OCI-LY1 (cell line): ENCODE measurements at regions not wholly inside any gene's neighbourhood (a gene's known extent, or its start where the extent isn't known, plus 50 kb on each side); places are given as distances from the start of the nearest gene placed in this dataset.

ENCODE experiments used
- H2AFZ ChIP-seq: fragments of 200-600 bp; sonication (generic), shearing (Covaris generic); 2 replicates; pipeline ENCODE4 v1.6.0; 2014; ENCODE audit warnings: antibody characterized with exemption, mild to moderate bottlenecking, low read length
- H3F3A ChIP-seq: fragments of 200-600 bp; sonication (generic), shearing (Covaris generic); 2 replicates; pipeline ENCODE4 v1.6.0; 2014; ENCODE audit warnings: mild to moderate bottlenecking, antibody characterized with exemption, low read length, moderate library complexity; ENCODE audit not compliant: insufficient read depth
- H3K27ac ChIP-seq: fragments of 200-600 bp; sonication (generic); 2 replicates; pipeline ENCODE4 v1.5.1; 2014; ENCODE audit warnings: low read length, mixed run types, mild to moderate bottlenecking, low read depth; ENCODE audit not compliant: poor library complexity, severe bottlenecking
- H3K27me3 ChIP-seq: fragments of 200-600 bp; sonication (generic); 2 replicates; pipeline ENCODE4 v1.6.0; 2014; ENCODE audit warnings: antibody characterized with exemption, mild to moderate bottlenecking, low read length, moderate library complexity; ENCODE audit not compliant: insufficient read depth
- H3K36me3 ChIP-seq: fragments of 200-600 bp; sonication (generic); 2 replicates; pipeline ENCODE4 v1.6.1; 2014; ENCODE audit warnings: mild to moderate bottlenecking, antibody characterized with exemption, low read length, moderate library complexity, mixed read lengths; ENCODE audit not compliant: insufficient read depth
- H3K4me1 ChIP-seq: fragments of 200-600 bp; sonication (generic); 2 replicates; pipeline ENCODE4 v1.5.1; 2014; ENCODE audit warnings: mild to moderate bottlenecking, low read length, moderate library complexity; ENCODE audit not compliant: insufficient read depth, severe bottlenecking
- H3K4me2 ChIP-seq: fragments of 200-600 bp; sonication (generic), shearing (Covaris generic); 2 replicates; pipeline ENCODE4 v1.6.1; 2014; ENCODE audit warnings: low read length
- H3K4me3 ChIP-seq: fragments of 200-600 bp; sonication (generic); 2 replicates; pipeline ENCODE4 v1.5.1; 2014; ENCODE audit warnings: low read length, low read depth, mild to moderate bottlenecking, mixed read lengths; ENCODE audit not compliant: poor library complexity, severe bottlenecking
- H3K79me2 ChIP-seq: fragments of 200-600 bp; shearing (Covaris generic); 2 replicates; pipeline ENCODE4 v1.6.1; 2016; ENCODE audit warnings: mixed run types, low read length, mixed read lengths; ENCODE audit not compliant: insufficient read depth
- H3K9ac ChIP-seq: fragments of 200-600 bp; sonication (generic), shearing (Covaris generic); 2 replicates; pipeline ENCODE4 v1.6.1; 2014; ENCODE audit warnings: mild to moderate bottlenecking, low read length, mixed read lengths
- H3K9me2 ChIP-seq: fragments of 200-600 bp; sonication (generic), shearing (Covaris generic); 2 replicates; pipeline ENCODE4 v1.6.1; 2014; ENCODE audit warnings: low read depth, mild to moderate bottlenecking, low read length, mixed read lengths
- H3K9me3 ChIP-seq: fragments of 200-600 bp; shearing (Covaris generic); 2 replicates; pipeline ENCODE4 v1.6.1; 2014; ENCODE audit warnings: low read length, mixed read lengths
- H4K20me1 ChIP-seq: fragments of 200-600 bp; sonication (generic), shearing (Covaris generic); 2 replicates; pipeline ENCODE4 v1.6.0; 2016; ENCODE audit warnings: mild to moderate bottlenecking, low read length; ENCODE audit not compliant: insufficient read depth
- EZH2 ChIP-seq: fragments of 200-600 bp; sonication (generic), shearing (Covaris generic); IDR thresholded peaks from 2 replicates; pipeline ENCODE4 v1.8.0; 2017; ENCODE audit warnings: borderline replicate concordance, mixed run types, mild to moderate bottlenecking, antibody characterized with exemption, low read length, moderate library complexity, mixed read lengths
- TF ChIP-seq, protein P1 (sequence below): fragments of 200-600 bp; sonication (generic), shearing (Covaris generic); IDR thresholded peaks from 2 replicates; pipeline ENCODE4 v1.5.1; 2017; ENCODE audit warnings: mild to moderate bottlenecking, antibody characterized with exemption, low read length, moderate library complexity, mixed read lengths

DNA sequence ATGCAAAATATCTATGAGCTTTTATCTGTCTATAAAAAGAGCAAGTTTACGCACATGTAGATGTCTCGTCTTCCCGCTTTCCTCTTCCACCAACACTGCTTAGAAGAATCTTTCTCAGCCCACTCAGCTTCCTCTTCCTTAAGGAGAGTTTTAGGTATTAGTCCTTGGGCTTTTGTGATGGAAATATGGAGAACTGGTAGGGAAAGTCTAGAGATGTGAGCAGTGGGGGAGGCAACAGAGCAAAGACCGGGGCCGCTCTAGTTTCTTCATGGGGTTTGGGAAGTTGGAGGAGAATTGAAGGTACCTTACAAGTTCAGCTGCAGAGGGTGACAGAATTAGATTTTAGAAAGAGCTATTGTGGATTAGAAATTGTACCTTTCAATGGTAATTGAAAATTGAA is 56.3 kb upstream of the CPNE8 start:
- Histone ChIP-seq H3K9me2 (no peaks in the 10 kb centered on the region), H3K9me3 (no peaks in the 10 kb centered on the region), H3K4me3 (no peak overlapping the region), H3K4me1 (no peaks in the 10 kb centered on the region), H3K79me2 (no peaks in the 10 kb centered on the region), H3K36me3 (no peaks in the 10 kb centered on the region), H3K4me2 (no peak overlapping the region), H4K20me1 (no peaks in the 10 kb centered on the region), H3F3A (no peaks in the 10 kb centered on the region), H3K9ac (no peak overlapping the region), H3K27ac (no peak overlapping the region), H3K27me3 (no peaks in the 10 kb centered on the region), H2AFZ (no peak overlapping the region)
- TF ChIP-seq, protein P1, sequence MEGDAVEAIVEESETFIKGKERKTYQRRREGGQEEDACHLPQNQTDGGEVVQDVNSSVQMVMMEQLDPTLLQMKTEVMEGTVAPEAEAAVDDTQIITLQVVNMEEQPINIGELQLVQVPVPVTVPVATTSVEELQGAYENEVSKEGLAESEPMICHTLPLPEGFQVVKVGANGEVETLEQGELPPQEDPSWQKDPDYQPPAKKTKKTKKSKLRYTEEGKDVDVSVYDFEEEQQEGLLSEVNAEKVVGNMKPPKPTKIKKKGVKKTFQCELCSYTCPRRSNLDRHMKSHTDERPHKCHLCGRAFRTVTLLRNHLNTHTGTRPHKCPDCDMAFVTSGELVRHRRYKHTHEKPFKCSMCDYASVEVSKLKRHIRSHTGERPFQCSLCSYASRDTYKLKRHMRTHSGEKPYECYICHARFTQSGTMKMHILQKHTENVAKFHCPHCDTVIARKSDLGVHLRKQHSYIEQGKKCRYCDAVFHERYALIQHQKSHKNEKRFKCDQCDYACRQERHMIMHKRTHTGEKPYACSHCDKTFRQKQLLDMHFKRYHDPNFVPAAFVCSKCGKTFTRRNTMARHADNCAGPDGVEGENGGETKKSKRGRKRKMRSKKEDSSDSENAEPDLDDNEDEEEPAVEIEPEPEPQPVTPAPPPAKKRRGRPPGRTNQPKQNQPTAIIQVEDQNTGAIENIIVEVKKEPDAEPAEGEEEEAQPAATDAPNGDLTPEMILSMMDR, result no peak
- TF ChIP-seq EZH2, result no peak

DNA sequence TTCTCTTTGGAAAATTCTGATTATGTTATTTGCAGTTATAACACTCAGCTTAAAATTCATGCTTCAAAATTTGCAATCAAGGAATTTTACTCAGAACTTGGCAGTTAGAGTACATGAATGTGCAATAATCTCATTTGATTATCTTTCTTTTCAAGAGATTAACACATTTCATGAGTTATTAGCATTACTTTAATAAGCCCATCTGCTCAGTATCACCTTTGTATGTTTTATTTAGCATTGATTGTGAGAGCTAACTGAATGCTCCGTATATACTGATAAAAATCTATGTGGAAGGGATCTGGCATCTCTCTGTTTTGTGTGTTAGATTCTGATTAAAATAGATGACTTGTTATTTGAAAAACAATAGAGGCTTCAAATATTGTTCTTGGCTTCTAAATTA is 55.6 kb upstream of the CPNE8 start:
- H3K79me2 ChIP-seq, result no peaks in the 10 kb centered on the region
- H3K27ac ChIP-seq, result no peak overlapping the region
- TF ChIP-seq, protein P1, result no peak
- no peak for TF ChIP-seq EZH2
- no peak overlapping the region for H3K9ac ChIP-seq
- H2AFZ ChIP-seq, result no peak overlapping the region
- H3K9me3 ChIP-seq, result no peaks in the 10 kb centered on the region
- no peaks in the 10 kb centered on the region for H3K27me3 ChIP-seq
- H3K9me2 ChIP-seq, result no peaks in the 10 kb centered on the region
- H4K20me1 ChIP-seq, result no peaks in the 10 kb centered on the region
- no peaks in the 10 kb centered on the region for H3K36me3 ChIP-seq
- H3K4me1 ChIP-seq, result no peaks in the 10 kb centered on the region
- no peaks in the 10 kb centered on the region for H3F3A ChIP-seq
- H3K4me2 ChIP-seq, result no peak overlapping the region
- H3K4me3 ChIP-seq, result no peak overlapping the region

DNA sequence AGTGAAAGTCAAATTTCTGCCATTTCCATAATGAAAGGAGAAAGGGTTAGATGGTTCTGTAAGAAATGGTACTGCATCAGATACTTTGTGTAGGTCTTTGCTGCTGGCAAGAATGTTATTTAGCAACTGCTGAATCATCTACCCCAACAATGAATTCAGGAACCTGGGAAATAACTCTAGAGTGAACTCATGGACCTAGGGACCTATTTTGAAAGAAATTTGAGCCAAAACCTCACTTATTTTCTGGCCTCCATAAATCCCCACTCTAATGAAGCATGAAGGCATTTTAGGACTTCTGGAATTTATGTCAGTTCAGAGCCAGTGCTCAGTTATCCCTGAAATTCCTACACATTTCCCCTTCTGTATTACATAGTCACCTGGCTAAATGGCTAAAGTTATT is 50.9 kb upstream of the CPNE8 start:
- Histone ChIP-seq H3K27me3 (no peaks in the 10 kb centered on the region), H3K9me2 (no peaks in the 10 kb centered on the region), H3K9ac (no peak overlapping the region), H3F3A (no peaks in the 10 kb centered on the region), H3K79me2 (no peaks in the 10 kb centered on the region), H3K9me3 (no peaks in the 10 kb centered on the region), H3K36me3 (no peaks in the 10 kb centered on the region), H2AFZ (no peak overlapping the region), H3K4me2 (no peak overlapping the region), H3K4me1 (no peaks in the 10 kb centered on the region), H3K4me3 (no peak overlapping the region), H4K20me1 (no peaks in the 10 kb centered on the region), H3K27ac (no peak overlapping the region)
- TF ChIP-seq, protein P1, result no peak
- no peak for TF ChIP-seq EZH2
